ENCODE measurements at regions not wholly inside any gene's neighbourhood (a gene's known extent, or its start where the extent isn't known, plus 50 kb on each side); places are given as distances from the start of the nearest gene placed in this dataset.

GRCh38 chr9:25584611-25585010 is 93.6 kb downstream of the TUSC1 start:
- H3K4me2 ChIP-seq (ENCODE audit: control insufficient read depth, extremely low read depth, insufficient read depth, low read depth, low read length): no peak overlapping the region

GRCh38 chr9:25573281-25573680 is 105.0 kb downstream of the TUSC1 start:
- Histone ChIP-seq H3K9me3 (ENCODE audit: control insufficient read depth, low read depth, low read length) (no peaks in the 10 kb centered on the region), H3K36me3 (ENCODE audit: control insufficient read depth in 2 of 2, extremely low read depth in 1 of 2, insufficient read depth in 2 of 2, low read length in 2 of 2) (no peaks in the 10 kb centered on the region), H3K27ac (ENCODE audit: control insufficient read depth, insufficient read depth, low read length) (no peak overlapping the region), H4K20me1 (ENCODE audit: control insufficient read depth, extremely low read depth, insufficient read depth, low read length) (no peaks in the 10 kb centered on the region), H3K9me1 (ENCODE audit: control insufficient read depth, extremely low read depth, insufficient read depth, low read length) (no peaks in the 10 kb centered on the region), H3K4me1 (ENCODE audit: control insufficient read depth, extremely low read depth, insufficient read depth, low read length) (no peaks in the 10 kb centered on the region), H3K79me2 (ENCODE audit: control insufficient read depth, insufficient read depth, low read length) (no peaks in the 10 kb centered on the region), H3K9ac (ENCODE audit: control insufficient read depth, extremely low read depth, insufficient read depth, low read length) (no peak overlapping the region), H2AFZ (ENCODE audit: control insufficient read depth, low read length) (no peak overlapping the region), H3K27me3 (ENCODE audit: control insufficient read depth, extremely low read depth, insufficient read depth, low read length) (no peaks in the 10 kb centered on the region), H3K4me3 (ENCODE audit: control insufficient read depth in 2 of 3, extremely low read depth in 1 of 3, insufficient read depth in 2 of 3, low read depth in 1 of 3, low read length in 3 of 3) (no peak overlapping the region), H3K4me2 (ENCODE audit: control insufficient read depth, extremely low read depth, insufficient read depth, low read depth, low read length) (no peak overlapping the region)
- dilution Hi-C loops (cut with MboI; ENCODE audit: extremely low pct_ligation_motif_present, low sequenced_read_pairs): no loop called here
- DNase-seq (ENCODE audit: low read depth, low spot score) (no peak), FAIRE-seq (no peak)
- TF ChIP-seq EZH2 (IDR thresholded peaks at IDR 0.05; ENCODE audit: low read length): no peak
- no peak for TF ChIP-seq CTCF (optimal IDR thresholded peaks at IDR 0.05 in 1 of 3, IDR thresholded peaks at IDR 0.05 in 1 of 3, conservative IDR thresholded peaks at IDR 0.05 in 1 of 3; ENCODE audit: extremely low read depth in 1 of 3, insufficient read depth in 2 of 3, low read length in 3 of 3)

More at GRCh38 chr9:25584611-25585010, 93.6 kb downstream of the TUSC1 start:
- FAIRE-seq: no peak
- Histone ChIP-seq H3K9me3 (ENCODE audit: control insufficient read depth, low read depth, low read length) (no peaks in the 10 kb centered on the region), H2AFZ (ENCODE audit: control insufficient read depth, low read length) (no peak overlapping the region), H3K27me3 (ENCODE audit: control insufficient read depth, extremely low read depth, insufficient read depth, low read length) (no peaks in the 10 kb centered on the region), H3K27ac (ENCODE audit: control insufficient read depth, insufficient read depth, low read length) (no peak overlapping the region), H4K20me1 (ENCODE audit: control insufficient read depth, extremely low read depth, insufficient read depth, low read length) (no peaks in the 10 kb centered on the region), H3K9ac (ENCODE audit: control insufficient read depth, extremely low read depth, insufficient read depth, low read length) (no peak overlapping the region), H3K79me2 (ENCODE audit: control insufficient read depth, insufficient read depth, low read length) (no peaks in the 10 kb centered on the region), H3K4me3 (ENCODE audit: control insufficient read depth in 2 of 3, extremely low read depth in 1 of 3, insufficient read depth in 2 of 3, low read depth in 1 of 3, low read length in 3 of 3) (no peak overlapping the region), H3K9me1 (ENCODE audit: control insufficient read depth, extremely low read depth, insufficient read depth, low read length) (no peaks in the 10 kb centered on the region), H3K36me3 (ENCODE audit: control insufficient read depth in 2 of 2, extremely low read depth in 1 of 2, insufficient read depth in 2 of 2, low read length in 2 of 2) (no peaks in the 10 kb centered on the region), H3K4me1 (ENCODE audit: control insufficient read depth, extremely low read depth, insufficient read depth, low read length) (no peaks in the 10 kb centered on the region)
- TF ChIP-seq EZH2 (IDR thresholded peaks at IDR 0.05; ENCODE audit: low read length): no peak
- TF ChIP-seq CTCF (optimal IDR thresholded peaks at IDR 0.05 in 1 of 3, IDR thresholded peaks at IDR 0.05 in 1 of 3, conservative IDR thresholded peaks at IDR 0.05 in 1 of 3; ENCODE audit: extremely low read depth in 1 of 3, insufficient read depth in 2 of 3, low read length in 3 of 3): no peak
- no peak for DNase-seq (ENCODE audit: low read depth, low spot score)
- dilution Hi-C loops (cut with MboI; ENCODE audit: extremely low pct_ligation_motif_present, low sequenced_read_pairs): no loop called here
